ENCODE measurements at regions not wholly inside any gene's neighbourhood (a gene's known extent, or its start where the extent isn't known, plus 50 kb on each side); places are given as distances from the start of the nearest gene placed in this dataset.

DNA sequence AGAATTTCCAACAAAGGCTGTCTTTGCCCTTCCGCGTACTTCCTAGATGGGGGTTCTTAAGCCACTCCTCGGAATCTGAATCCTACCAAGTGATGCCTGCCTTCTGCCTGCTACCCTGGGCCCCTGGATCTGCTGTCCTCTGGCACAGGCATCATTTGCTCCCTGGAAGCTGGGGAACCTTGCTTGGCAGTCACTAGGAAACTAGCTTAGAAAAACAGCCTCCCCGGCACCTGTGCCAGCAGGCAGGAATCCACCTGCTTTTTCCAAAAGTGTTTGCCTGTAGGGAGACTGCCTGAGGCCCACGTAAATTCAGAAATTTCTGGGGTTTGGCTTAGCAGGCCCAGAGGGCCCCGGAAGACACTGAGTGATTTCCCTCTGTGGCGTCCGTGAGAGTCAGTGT lies 442.4 kb downstream of the TSHZ3 start:
- DNase-seq (ENCODE audit: low read depth) = no peak

GRCh38 chr19:30900051-30900450 lies 449.2 kb downstream of the TSHZ3 start:
- no peak for DNase-seq (ENCODE audit: low read depth)

DNA sequence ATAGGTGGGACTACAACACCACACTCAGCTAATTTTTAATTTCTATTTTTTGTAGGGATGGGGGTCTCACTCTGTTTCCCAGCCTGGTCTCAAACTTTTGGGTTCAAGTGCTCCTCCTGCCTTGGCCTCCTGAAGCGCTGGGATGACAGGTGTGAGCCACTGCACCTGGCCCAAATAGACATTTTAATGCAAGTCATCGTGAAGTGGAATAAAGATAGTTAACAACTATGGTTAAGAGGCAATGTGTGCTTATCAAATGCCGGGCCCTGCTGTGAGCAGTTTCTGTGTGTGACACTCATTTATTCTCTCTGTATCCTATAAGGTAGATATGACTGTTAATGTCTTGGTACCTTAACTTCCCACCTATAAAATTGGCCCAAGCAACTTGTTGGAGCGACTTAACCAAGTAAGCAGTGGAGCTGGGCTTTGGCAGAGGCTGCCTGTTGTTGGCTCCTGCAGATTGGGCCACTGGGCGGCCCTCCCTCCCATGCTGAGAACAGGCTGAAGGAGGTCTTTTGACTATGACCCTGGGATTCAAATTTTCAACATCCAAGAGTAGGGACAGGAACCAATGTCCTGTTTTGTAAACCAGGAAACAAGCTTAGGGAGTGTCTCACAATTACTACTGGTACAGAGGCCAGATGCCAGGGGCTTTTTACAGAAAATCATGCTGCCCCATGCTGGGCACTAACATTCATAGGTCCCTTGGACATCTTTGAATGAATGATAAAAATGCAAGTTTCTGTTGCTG lies 450.7 kb downstream of the TSHZ3 start:
- no peak for DNase-seq (ENCODE audit: low read depth)

DNA sequence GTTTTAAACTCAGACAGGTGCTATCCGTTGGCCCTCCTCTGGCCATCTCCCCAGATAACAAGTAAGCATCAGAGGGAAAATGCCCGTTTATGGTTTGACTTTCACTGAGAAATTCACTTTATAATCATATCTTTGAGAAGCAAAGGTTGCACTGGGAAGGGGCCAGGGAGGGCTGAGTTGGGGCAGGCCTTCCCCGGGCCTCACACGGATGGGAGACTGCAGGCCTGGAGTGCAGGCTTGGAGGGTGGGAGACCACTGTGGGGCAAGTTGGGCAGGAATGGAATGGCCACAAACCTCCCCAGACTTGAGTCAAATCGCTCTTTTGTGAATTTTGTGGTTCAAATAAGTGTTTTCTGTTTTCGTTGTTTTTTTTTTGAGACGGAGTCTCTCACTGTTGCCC lies 451.7 kb downstream of the TSHZ3 start:
- no peak for DNase-seq (ENCODE audit: low read depth)

- DNase-seq (ENCODE audit: low read depth) = no peak
Measured at GRCh38 chr19:30897034-30897433, 452.2 kb downstream of the TSHZ3 start.

DNA sequence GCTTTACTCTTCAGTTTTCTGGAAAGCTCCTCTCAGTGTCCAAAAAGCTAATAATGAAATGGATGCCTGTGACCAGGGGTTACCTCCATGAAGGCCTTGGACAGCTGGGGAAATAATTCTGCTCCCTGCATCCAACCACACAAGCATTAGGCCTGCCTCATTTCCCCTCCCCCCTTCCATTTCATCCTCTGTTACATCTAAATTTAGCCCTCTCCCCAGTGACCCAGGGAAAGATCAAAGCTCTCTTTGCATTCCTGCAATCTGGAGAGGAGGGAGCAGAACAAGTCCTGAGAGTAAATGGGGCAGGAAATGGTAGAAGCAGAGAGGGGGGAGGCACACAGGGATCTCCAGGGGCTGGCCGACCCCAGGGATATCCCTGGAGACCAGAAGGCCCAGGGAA lies 452.7 kb downstream of the TSHZ3 start:
- DNase-seq (ENCODE audit: low read depth) = peak; percentile 27

GRCh38 chr19:30895946-30896345 lies 453.3 kb downstream of the TSHZ3 start:
- no peak for DNase-seq (ENCODE audit: low read depth)

GRCh38 chr19:30891051-30891450 lies 458.2 kb downstream of the TSHZ3 start:
- DNase-seq (ENCODE audit: low read depth) = no peak

GRCh38 chr19:30890033-30890432 lies 459.2 kb downstream of the TSHZ3 start:
- no peak for DNase-seq (ENCODE audit: low read depth)

- no peak for DNase-seq (ENCODE audit: low read depth)
Measured at GRCh38 chr19:30888937-30889336, 460.3 kb downstream of the TSHZ3 start.

DNA sequence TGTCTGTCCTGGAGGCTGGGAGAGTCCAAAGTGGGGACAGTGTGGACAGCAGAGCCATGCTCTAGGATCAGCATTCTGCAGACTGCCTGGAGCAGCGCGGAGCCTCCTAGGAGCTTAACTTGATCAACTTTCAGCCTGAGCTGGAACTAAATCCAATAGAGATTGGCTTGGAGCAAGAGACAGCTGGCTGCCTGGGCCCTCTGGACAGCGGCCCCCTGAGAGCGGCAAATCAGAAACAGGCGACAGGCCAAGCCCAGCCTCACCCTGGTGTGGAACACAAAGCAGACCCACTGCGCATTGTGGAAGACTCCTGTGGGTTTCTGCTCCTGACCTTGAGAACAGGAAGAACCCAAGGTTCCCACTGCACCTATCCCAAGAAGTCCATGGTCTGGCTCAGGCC lies 462.2 kb downstream of the TSHZ3 start:
- no peak for DNase-seq (ENCODE audit: low read depth)

GRCh38 chr19:30886222-30886621 lies 463.0 kb downstream of the TSHZ3 start:
- no peak for DNase-seq (ENCODE audit: low read depth)

DNA sequence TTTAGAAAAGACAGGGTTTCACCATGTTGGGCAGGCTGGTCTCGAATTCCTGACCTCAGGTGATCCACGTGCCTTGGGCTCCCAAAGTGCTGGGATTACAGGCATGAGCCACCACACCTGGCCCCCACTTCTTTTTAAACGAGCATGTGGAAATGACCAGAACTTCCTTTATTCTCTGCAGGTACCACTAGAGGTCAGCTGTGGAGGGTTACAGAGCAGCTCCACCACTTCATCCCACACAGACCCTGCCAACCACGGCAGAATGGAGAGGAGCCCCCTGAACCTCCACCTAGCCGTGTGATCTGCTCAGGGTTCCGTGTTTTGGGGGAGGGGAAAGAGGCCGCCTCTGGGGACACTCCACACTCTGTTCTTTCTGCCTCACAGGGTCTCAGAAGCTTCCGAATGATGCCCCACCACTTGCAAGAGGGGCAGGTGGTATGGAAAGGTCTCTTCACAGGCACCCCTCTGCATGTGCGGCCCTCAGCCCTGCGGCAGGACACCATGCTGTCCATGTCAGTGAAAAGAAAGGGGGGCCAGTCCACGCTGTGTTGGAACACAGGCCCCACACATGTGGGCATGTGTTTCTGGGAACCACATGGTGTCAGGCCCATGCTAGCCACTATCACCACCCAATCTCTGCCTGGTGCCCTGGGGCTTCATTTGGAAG lies 465.0 kb downstream of the TSHZ3 start:
- DNase-seq (ENCODE audit: low read depth) = no peak

DNA sequence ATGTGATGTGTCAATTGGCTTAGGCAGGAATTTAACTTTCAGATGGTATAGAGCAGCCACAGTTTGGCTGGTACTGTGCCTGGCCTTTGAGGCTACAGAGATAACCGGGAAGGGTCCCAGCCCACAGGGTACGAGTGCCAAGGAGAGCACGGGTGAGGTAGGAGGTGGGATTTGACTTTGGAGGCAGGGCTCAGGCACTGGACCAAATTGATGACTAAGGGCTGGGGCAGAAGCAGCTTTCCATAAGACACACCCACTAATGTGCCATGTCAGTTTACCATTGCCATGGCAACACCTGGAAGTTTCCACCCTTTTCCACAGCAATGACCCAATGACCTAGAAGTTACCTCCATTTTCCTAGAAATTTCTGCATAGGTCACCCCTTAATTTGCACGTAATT lies 466.2 kb downstream of the TSHZ3 start:
- DNase-seq (ENCODE audit: low read depth) = no peak

DNA sequence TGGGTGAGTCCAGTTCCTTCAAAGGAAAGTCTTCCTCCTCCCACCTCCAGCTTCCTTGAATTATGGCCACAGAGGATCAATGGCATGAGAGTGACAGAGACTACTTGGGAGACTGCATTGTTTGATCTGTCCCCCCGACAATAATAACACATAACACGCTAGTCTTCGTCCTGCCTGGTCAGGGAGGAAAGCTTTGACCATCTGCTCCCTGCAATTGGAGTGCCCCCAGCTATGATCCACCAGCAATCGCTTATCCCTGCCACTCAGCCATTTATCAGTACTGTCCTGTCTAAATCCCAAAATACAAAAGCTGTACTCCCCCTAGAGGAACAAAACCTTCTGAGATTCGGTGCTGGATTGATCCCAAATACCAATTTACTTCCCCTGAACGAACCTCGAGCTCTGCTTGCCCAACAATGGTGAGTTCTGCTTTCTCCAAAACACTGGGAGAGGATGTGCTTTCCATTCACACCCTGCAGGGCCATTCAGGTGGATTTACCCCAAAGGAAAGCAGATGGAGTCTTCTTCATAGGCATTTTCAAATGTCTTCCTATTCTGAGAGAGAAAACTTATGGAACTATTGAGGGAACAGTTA lies 466.7 kb downstream of the TSHZ3 start:
- DNase-seq (ENCODE audit: low read depth) = no peak

DNA sequence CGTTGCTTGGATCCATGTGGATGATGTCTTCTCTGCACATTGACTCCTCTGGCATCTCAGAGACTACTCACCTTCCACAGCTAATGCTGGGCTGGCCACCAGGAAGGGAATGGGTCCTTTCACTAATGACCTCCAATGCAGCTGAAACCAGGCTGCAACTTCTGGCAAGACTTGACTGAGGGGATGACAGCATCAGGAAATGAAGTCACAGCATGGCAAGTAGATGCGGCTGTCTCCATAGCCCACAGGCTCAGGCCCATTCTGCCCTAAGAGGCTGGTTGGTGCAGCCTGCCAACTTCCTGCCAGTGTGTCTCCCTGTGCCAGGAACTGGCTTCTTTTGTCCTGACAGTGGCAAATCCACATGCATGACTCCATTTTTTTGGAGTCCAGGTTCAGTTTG lies 467.3 kb downstream of the TSHZ3 start:
- no peak for DNase-seq (ENCODE audit: low read depth)

DNA sequence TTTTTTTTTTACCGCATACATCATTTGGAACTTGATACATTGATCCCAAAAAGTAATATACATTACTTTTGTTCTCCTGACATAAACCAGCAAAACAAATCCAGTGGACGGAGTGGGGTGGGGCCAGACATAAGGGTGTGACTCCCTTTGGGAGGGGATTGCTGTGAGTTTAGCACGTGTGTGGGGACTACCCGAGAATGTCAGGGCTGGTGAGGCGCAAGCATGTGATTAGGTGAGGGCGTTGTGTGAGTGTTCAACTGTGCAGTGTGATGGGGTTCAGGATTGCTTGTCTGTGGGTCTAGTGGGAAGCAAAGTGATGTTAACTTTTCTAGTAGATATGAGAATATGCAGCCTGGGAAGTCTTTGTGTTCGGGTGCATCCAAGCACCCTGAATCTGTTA lies 468.0 kb downstream of the TSHZ3 start:
- no peak for DNase-seq (ENCODE audit: low read depth)

- DNase-seq (ENCODE audit: low read depth) = no peak
Measured at GRCh38 chr19:30880551-30880950, 468.7 kb downstream of the TSHZ3 start.

GRCh38 chr19:30880151-30880550 lies 469.1 kb downstream of the TSHZ3 start:
- DNase-seq (ENCODE audit: low read depth) = no peak

DNA sequence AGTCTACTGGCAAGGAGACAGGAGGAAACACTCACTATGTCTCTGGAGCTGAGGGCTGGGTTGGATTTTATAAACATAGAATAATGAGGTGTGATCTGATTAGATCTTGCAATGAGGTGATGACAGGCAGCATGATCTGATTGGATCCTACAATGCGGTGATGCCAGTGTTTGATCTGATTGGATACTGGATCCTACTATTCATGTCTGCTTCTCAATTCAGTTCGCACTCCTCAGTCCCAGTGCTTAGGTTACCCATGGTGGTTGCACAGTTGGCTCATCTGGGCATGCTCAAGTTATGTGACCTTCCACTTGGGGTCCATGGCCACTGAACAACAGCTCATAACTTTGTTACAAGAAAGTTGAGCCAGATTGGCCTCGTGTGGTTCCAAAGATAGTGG lies 469.5 kb downstream of the TSHZ3 start:
- DNase-seq (ENCODE audit: low read depth) = no peak

DNA sequence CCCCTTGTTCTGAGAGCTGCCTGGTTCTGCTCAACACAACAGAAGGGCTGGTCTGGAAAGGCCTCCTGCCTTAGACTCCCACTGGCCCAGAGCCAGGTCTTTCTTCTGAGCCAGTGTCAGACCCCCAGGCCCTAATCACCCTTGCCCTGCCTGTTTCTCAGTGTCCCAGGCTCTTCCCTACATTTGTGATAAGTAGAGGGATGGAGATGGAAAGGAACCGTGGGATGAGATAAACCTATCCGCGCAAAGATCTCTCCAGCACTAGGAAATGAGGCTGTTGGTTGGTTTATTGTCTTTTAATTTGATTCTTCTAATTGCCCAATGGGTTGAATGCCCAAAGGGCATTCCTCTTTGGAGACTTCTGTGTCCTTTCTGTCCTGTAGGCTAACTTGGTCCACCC lies 470.0 kb downstream of the TSHZ3 start:
- DNase-seq (ENCODE audit: low read depth) = no peak

DNA sequence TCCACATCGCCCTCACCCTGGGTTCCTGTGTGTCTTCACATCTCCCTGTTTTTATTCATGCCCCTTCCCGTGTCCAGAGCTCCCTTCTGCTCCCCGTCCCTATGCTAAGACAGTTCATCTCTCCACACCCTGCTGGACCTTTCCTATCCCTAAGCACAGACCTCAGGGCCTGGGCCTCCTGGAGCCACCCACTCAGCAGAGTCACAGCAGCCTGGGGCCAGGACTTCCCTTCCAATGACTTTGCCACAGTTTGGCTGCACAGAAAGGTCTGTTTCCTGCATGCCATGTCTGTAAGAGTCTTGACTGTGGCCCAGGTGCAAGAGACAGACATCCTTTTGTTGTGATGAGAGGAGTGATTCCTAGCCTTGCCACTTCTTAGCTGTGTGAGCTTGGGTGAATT lies 470.7 kb downstream of the TSHZ3 start:
- no peak for DNase-seq (ENCODE audit: low read depth)

GRCh38 chr19:30877661-30878113 lies 471.5 kb downstream of the TSHZ3 start:
- DNase-seq (ENCODE audit: low read depth) = no peak

All from myocyte (in vitro differentiated cells).